Activated CD8-positive, alpha-beta memory T cell treated with anti-CD3 and anti-CD28 coated beads, Interleukin-2, amount 10 ng/mL, durations not matched to agents 7 days and 5 days (primary cell): ENCODE measurements at regions not wholly inside any gene's neighbourhood (a gene's known extent, or its start where the extent isn't known, plus 50 kb on each side); places are given as distances from the start of the nearest gene placed in this dataset.

ENCODE experiments used
- ATAC-seq: fragments of 150-1000 bp; cut with Tn5 transposase; one replicate; pipeline ENCODE4 v1.10.0; 2021; ENCODE audit warnings: moderate library complexity
- CTCF ChIA-PET: fragments of 350-600 bp; sonication (Branson Sonifier 250); formaldehyde crosslinking; loops from one replicate; lab custom pipeline; 2021; ENCODE audit warnings: antibody characterized with exemption; lab: Charles Lee
- DNase-seq: peaks from one replicate; pipeline ENCODE4 v3.0.0-alpha.2; 2020
- H3K27ac Mint-ChIP-seq: one replicate; pipeline ENCODE4 v1.8.0; 2021; ENCODE audit warnings: mild to moderate bottlenecking, mixed read lengths
- H3K27me3 Mint-ChIP-seq: one replicate; pipeline ENCODE4 v1.8.0; 2021; ENCODE audit warnings: mixed read lengths
- H3K36me3 Mint-ChIP-seq: one replicate; pipeline ENCODE4 v1.8.0; 2021; ENCODE audit warnings: mild to moderate bottlenecking, mixed read lengths
- H3K4me1 Mint-ChIP-seq: one replicate; pipeline ENCODE4 v1.8.0; 2021; ENCODE audit warnings: mixed read lengths
- H3K4me3 Mint-ChIP-seq: one replicate; pipeline ENCODE4 v1.8.0; 2021; ENCODE audit warnings: mild to moderate bottlenecking, moderate library complexity, mixed read lengths
- H3K9me3 Mint-ChIP-seq: one replicate; pipeline ENCODE4 v1.8.0; 2022; ENCODE audit warnings: low read depth, mixed read lengths

DNA sequence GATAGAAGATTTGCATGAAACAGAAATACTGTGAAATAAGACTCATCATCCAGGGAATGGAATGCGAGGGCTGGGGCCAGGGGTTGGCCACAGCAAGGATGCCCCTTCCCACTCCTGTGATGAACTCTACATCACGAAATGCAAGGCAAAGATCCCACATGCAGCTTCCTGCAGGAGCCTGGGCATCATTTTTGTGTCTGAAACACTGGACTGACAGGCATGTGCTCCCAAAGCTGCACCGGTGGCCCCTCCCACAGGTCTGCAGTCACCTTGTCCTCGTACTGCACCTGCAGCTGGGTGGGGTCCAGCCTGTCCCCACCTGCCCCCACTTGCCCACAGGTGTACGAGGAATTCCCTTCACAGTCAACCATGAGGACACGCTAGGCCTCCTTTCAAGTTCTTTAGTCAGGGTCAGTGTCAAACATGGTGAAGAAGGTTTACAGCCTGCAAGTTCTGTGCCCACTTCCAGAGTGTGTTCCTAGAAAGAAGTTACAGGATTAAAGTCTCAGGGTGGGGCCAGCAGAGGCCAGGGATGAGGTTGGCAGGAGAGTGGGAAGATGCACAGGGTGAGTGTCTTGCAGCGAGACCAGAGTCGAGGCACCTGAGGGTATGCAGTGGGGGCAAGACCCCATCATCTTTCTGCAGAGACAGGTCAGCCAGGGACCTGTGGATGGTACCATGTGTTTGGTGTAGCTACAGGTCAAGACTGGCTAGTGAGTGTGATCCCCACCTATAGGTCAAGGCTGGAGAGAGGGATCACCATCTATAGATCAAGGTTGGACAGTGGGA is 155.0 kb upstream of the IRX2 start:
- no peak overlapping the region for H3K27ac Mint-ChIP-seq
- ATAC-seq (no peak), DNase-seq (no peak)
- H3K4me1 Mint-ChIP-seq, result no peaks in the 10 kb centered on the region
- no peaks in the 10 kb centered on the region for H3K27me3 Mint-ChIP-seq
- H3K9me3 Mint-ChIP-seq, result peaks cover 12% of the 10 kb centered on the region
- no peaks in the 10 kb centered on the region for H3K36me3 Mint-ChIP-seq
- CTCF ChIA-PET, result no interaction called here
- no peak overlapping the region for H3K4me3 Mint-ChIP-seq

DNA sequence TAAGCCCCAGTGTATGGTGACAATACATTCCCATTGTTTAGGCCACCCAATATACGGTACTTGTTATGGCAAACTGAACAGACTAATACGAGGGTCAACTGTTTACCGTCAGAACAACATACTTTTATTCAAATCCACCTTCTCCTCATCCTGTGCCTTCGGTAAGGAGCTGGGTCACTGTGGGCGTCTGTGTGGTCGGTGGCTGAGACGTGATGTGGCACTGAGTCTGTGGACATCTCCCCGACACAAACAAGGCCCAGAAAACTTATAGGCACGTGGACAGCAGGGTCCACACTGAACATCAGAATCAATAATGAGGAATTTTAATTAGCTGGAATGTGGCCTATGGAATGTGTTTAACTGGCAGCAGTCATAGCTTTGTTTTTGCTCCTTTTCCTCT is 154.3 kb upstream of the IRX2 start:
- ATAC-seq, result no peak

GRCh38 chr5:2904956-2905355 is 153.5 kb upstream of the IRX2 start:
- no peak for ATAC-seq
- Mint-ChIP-seq H3K27ac (no peak overlapping the region), H3K4me1 (no peaks in the 10 kb centered on the region), H3K4me3 (no peak overlapping the region), H3K27me3 (no peaks in the 10 kb centered on the region), H3K9me3 (peaks cover 12% of the 10 kb centered on the region), H3K36me3 (no peaks in the 10 kb centered on the region)
- DNase-seq, result no peak
- CTCF ChIA-PET, result no interaction called here

More for the DNA sequence above, 154.3 kb upstream of the IRX2 start:
- no peaks in the 10 kb centered on the region for H3K27me3 Mint-ChIP-seq
- CTCF ChIA-PET, result no interaction called here
- no peak for DNase-seq
- no peaks in the 10 kb centered on the region for H3K4me1 Mint-ChIP-seq
- H3K27ac Mint-ChIP-seq, result no peak overlapping the region
- H3K36me3 Mint-ChIP-seq, result no peaks in the 10 kb centered on the region
- peaks cover 12% of the 10 kb centered on the region for H3K9me3 Mint-ChIP-seq
- no peak overlapping the region for H3K4me3 Mint-ChIP-seq

GRCh38 chr5:2904399-2904798 is 152.9 kb upstream of the IRX2 start:
- no peaks in the 10 kb centered on the region for H3K4me1 Mint-ChIP-seq
- CTCF ChIA-PET, result no interaction called here
- ATAC-seq (no peak), DNase-seq (no peak)
- H3K27ac Mint-ChIP-seq, result no peak overlapping the region
- H3K4me3 Mint-ChIP-seq, result no peak overlapping the region
- no peaks in the 10 kb centered on the region for H3K36me3 Mint-ChIP-seq
- peaks cover 12% of the 10 kb centered on the region for H3K9me3 Mint-ChIP-seq
- H3K27me3 Mint-ChIP-seq, result no peaks in the 10 kb centered on the region

DNA sequence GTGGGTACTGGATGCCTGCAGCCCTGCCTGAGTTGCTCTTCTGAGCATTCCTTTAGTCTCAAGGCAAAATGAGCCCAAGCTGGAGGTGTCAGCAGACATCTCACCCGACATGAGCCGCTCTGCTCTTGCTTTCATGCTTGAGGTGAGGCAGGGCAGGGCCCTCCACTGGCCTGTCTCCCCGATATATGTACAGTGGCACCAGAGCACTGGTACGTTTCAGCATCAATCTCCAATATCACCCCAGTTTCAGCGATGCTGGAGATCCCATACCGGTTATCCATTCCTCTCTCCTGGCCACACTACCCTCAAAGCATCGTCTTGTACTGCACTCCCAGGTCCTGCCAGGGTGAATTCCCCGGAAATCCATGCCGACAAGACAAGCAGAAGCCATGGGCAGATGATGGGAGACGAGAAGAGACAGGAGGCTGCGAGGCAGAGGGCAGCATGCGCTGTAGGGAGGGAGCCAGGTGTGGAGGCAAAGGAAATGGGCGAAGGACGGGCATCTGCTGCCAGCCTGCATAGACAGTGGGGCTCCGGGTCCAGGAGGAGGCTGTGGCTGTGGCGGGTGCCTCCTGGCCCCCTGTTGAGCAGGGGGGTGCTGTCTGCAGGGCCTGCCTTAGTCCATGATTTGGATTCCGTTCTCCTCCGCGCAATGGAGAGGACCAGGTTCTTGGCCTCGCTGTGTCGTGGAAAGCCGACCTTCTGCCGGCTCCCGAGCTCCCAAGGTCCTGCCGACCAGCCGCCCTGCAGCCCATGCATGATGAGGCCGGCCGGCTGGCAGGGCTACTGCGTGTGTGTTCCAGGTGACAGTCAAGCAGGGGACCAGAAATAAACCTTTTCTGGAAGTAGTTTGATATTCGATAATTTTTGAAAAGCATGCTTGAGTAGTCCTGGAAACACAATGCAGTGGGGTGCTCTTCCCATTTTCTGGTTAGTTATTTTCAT is 152.2 kb upstream of the IRX2 start:
- Mint-ChIP-seq H3K36me3 (no peaks in the 10 kb centered on the region), H3K4me3 (no peak overlapping the region), H3K27me3 (no peaks in the 10 kb centered on the region), H3K9me3 (peaks cover 12% of the 10 kb centered on the region), H3K4me1 (no peaks in the 10 kb centered on the region), H3K27ac (no peak overlapping the region)
- no peak for DNase-seq
- no peak for ATAC-seq
- CTCF ChIA-PET, result no interaction called here

DNA sequence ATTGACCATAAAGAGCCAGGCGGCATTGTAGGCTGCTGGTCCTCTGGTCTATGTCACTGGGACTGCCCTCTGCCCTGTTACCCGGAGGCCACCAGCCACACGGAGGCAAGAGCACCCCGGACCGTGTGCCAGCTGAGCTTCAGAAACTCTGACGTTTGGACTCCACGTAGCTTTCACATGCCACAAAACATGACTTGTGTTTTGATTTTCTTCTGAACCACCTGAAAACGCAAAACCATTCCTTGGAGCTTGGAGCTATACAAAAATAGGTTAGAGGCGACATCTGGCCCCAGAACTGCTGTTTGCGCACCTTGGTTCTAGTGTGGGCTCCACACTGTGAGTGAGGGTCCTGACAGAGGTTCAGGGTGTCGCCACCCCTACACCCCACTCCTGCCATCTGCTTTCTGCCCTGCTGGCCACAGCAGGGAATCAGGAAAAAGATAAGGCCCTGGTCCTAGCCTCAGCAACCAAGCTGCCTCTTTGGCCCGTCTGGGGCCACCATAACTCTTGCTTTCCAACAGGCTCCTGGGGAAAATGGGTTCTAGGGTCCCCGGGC is 151.3 kb upstream of the IRX2 start:
- DNase-seq (no peak), ATAC-seq (no peak)
- Mint-ChIP-seq H3K4me1 (no peaks in the 10 kb centered on the region), H3K27me3 (no peaks in the 10 kb centered on the region), H3K27ac (no peak overlapping the region), H3K4me3 (no peak overlapping the region), H3K9me3 (peaks cover 12% of the 10 kb centered on the region), H3K36me3 (no peaks in the 10 kb centered on the region)
- CTCF ChIA-PET, result no interaction called here

GRCh38 chr5:2902186-2902585 is 150.7 kb upstream of the IRX2 start:
- no peaks in the 10 kb centered on the region for H3K27me3 Mint-ChIP-seq
- no peak for DNase-seq
- H3K27ac Mint-ChIP-seq, result no peak overlapping the region
- H3K4me3 Mint-ChIP-seq, result no peak overlapping the region
- ATAC-seq, result no peak
- no peaks in the 10 kb centered on the region for H3K4me1 Mint-ChIP-seq
- no peaks in the 10 kb centered on the region for H3K36me3 Mint-ChIP-seq
- CTCF ChIA-PET, result no interaction called here
- peaks cover 12% of the 10 kb centered on the region for H3K9me3 Mint-ChIP-seq

- H3K36me3 Mint-ChIP-seq, result no peaks in the 10 kb centered on the region
- H3K4me1 Mint-ChIP-seq, result no peaks in the 10 kb centered on the region
- DNase-seq (no peak), ATAC-seq (no peak)
- H3K9me3 Mint-ChIP-seq, result peaks cover 12% of the 10 kb centered on the region
- no peaks in the 10 kb centered on the region for H3K27me3 Mint-ChIP-seq
- CTCF ChIA-PET, result no interaction called here
- H3K4me3 Mint-ChIP-seq, result no peak overlapping the region
- H3K27ac Mint-ChIP-seq, result no peak overlapping the region
Observed at GRCh38 chr5:2901511-2901910, 150.0 kb upstream of the IRX2 start.

DNA sequence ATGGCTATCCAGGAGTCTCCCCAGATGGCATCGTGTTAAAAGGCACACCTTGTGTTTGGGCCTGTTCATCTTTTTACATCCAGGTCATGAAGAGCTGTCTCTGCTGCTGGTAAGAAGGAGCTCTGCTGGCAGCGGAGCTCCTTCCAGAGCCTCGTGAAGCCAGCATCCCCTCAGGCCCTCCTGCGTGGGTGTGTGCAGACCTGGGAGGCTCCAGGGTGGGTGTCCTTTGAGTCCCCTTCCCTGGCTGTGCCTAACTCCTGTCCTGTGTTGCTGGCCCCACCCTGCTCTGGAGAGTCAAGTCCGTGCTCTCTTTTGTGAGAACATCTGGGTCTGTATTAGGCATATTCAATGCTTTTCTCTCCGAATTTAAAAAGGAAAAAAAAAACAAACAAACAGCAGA is 149.6 kb upstream of the IRX2 start:
- Mint-ChIP-seq H3K36me3 (no peaks in the 10 kb centered on the region), H3K4me3 (no peak overlapping the region), H3K9me3 (peaks cover 12% of the 10 kb centered on the region), H3K27me3 (no peaks in the 10 kb centered on the region), H3K27ac (no peak overlapping the region), H3K4me1 (no peaks in the 10 kb centered on the region)
- ATAC-seq, result no peak
- CTCF ChIA-PET, result no interaction called here
- DNase-seq, result no peak

DNA sequence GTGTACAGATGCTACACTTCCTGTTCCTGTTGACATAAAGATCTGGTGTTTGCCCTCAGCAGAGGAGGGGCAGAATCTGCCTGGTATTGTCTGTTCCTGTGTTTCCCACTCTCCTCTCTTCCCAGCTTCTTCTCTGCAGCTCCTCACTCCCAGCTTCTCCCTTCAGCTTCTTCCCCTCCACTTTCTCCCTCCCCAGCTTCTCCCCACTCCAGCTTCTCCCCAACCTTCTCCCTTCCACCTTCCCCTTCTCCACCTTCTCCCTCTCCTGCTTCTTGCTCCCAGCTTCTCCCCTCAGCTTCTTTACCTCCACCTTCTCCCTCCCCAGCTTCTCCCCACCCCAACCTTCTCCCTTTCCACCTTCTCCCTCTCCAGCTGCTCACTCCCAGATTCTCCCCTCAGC is 148.9 kb upstream of the IRX2 start:
- H3K27ac Mint-ChIP-seq, result no peak overlapping the region
- H3K4me1 Mint-ChIP-seq, result no peaks in the 10 kb centered on the region
- no peaks in the 10 kb centered on the region for H3K27me3 Mint-ChIP-seq
- DNase-seq (no peak), ATAC-seq (no peak)
- H3K9me3 Mint-ChIP-seq, result peaks cover 7% of the 10 kb centered on the region
- CTCF ChIA-PET, result no interaction called here
- H3K36me3 Mint-ChIP-seq, result no peaks in the 10 kb centered on the region
- H3K4me3 Mint-ChIP-seq, result no peak overlapping the region

DNA sequence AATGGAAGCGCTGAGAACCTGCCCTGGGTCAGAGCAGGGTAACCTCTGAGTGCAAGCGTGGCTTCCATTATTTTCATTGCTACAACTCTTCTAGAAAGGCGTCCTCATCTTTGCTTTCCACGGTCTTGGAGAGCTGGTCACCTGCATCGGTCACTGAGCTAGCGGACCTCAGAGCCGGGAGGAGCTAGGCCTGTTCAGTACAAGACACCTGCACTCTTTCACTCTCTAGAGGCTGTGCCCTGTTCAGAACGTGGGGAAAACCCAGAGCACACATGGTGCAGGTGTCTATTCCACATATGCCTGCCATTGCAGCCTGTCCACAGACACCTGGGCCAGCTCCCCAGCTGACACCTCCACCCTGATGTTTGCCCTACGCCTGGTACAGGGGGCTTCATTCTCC is 147.8 kb upstream of the IRX2 start:
- H3K4me3 Mint-ChIP-seq, result no peak overlapping the region
- H3K36me3 Mint-ChIP-seq, result no peaks in the 10 kb centered on the region
- ATAC-seq (no peak), DNase-seq (no peak)
- CTCF ChIA-PET, result no interaction called here
- H3K9me3 Mint-ChIP-seq, result peaks cover 7% of the 10 kb centered on the region
- no peaks in the 10 kb centered on the region for H3K4me1 Mint-ChIP-seq
- no peak overlapping the region for H3K27ac Mint-ChIP-seq
- H3K27me3 Mint-ChIP-seq, result no peaks in the 10 kb centered on the region

DNA sequence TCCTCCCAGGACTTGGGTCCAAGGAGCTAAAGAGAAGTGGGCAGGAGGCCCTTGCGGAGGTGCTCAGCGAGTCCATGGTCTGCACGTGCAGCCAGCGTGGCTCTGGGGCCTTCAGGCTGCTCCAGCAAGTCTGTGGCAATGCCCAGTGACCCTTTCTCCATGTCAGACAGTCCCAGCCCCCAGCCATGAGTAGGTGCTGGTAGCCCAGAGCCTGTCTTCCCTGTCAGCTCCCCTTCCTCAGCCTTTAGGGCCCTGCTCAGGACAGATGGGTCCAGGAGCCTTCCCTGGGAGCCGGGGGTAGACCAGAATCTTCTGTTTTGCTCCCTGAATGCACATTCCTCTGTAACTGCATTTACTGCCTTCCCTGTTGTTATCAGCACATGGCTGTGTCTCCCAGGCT is 147.2 kb upstream of the IRX2 start:
- DNase-seq (no peak), ATAC-seq (no peak)
- Mint-ChIP-seq H3K27me3 (no peaks in the 10 kb centered on the region), H3K9me3 (peaks cover 9% of the 10 kb centered on the region), H3K36me3 (no peaks in the 10 kb centered on the region), H3K4me1 (no peaks in the 10 kb centered on the region), H3K4me3 (no peak overlapping the region), H3K27ac (no peak overlapping the region)
- CTCF ChIA-PET, result no interaction called here

GRCh38 chr5:2897276-2897961 is 145.9 kb upstream of the IRX2 start:
- Mint-ChIP-seq H3K4me1 (no peaks in the 10 kb centered on the region), H3K36me3 (no peaks in the 10 kb centered on the region), H3K27me3 (no peaks in the 10 kb centered on the region), H3K27ac (no peak overlapping the region), H3K9me3 (peaks cover 9% of the 10 kb centered on the region), H3K4me3 (no peak overlapping the region)
- no peak for DNase-seq
- no peak for ATAC-seq
- CTCF ChIA-PET, result no interaction called here
